ENCODE measurements at regions not wholly inside any gene's neighbourhood (a gene's known extent, or its start where the extent isn't known, plus 50 kb on each side); places are given as distances from the start of the nearest gene placed in this dataset.

DNA sequence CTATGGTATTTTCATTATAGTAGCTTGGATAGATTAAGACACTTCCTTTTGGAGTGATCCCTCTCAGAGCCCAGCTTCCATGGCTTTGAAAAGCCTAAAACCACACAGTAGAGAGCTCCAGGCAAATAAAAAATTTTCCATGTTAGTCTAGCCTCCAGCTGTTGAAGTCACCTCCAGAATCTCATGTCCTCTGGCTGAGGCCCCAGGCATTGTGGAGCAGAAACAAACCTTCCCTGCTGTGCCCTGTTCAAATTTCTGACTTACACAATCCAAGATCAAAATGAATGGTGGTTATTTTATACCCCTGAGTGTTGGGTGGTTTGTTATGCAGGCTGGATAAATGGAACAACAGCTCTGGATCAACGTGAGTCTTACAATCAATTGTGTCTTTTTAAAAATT lies 203.9 kb downstream of the ICE1 start:
- TF ChIP-seq, protein P1, sequence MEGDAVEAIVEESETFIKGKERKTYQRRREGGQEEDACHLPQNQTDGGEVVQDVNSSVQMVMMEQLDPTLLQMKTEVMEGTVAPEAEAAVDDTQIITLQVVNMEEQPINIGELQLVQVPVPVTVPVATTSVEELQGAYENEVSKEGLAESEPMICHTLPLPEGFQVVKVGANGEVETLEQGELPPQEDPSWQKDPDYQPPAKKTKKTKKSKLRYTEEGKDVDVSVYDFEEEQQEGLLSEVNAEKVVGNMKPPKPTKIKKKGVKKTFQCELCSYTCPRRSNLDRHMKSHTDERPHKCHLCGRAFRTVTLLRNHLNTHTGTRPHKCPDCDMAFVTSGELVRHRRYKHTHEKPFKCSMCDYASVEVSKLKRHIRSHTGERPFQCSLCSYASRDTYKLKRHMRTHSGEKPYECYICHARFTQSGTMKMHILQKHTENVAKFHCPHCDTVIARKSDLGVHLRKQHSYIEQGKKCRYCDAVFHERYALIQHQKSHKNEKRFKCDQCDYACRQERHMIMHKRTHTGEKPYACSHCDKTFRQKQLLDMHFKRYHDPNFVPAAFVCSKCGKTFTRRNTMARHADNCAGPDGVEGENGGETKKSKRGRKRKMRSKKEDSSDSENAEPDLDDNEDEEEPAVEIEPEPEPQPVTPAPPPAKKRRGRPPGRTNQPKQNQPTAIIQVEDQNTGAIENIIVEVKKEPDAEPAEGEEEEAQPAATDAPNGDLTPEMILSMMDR (IDR thresholded peaks at IDR 0.05), result no peak
- no peak for TF ChIP-seq POLR2A (IDR thresholded peaks at IDR 0.05)
- ATAC-seq (no peak), DNase-seq (no peak)
- WGBS (ENCODE audit: insufficient coverage, low coverage, low lambda C conversion rate, missing lambda C conversion rate), result 57% methylated on average over 1 of the region's 1 CpG
- H3K4me1 ChIP-seq, result no peaks in the 10 kb centered on the region
- H3K27me3 ChIP-seq, result no peaks in the 10 kb centered on the region
- H3K27ac ChIP-seq, result no peak overlapping the region
- H3K4me3 ChIP-seq, result no peak overlapping the region
- peaks cover 0 to 3% (median 0%) of the 10 kb centered on the region in 4 donors for H3K9me3 ChIP-seq
- intact Hi-C loops (cut with DNase I), result no loop called here
- no peaks in the 10 kb centered on the region for H3K36me3 ChIP-seq

DNA sequence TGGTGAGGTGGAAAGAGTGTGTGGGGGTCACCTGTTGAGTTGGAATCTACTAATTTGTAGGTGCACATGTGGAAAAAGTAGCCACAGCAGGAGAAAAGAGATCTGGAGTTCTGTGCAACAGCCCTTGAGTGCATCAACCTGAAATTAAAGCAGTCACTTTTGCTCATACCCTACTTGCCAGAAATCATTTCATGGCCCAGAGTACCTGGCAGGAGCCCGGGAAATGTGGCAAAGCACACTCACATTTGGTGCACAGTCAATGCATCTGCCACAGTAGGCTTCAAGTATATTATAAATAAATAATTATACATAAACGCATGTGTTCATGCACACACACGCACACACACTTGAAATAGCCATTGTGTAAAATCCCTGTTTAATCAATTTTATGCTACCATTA lies 203.0 kb downstream of the ICE1 start:
- Histone ChIP-seq H3K27ac (no peak overlapping the region), H3K36me3 (no peaks in the 10 kb centered on the region), H3K9me3 (peaks cover 0 to 3% (median 0%) of the 10 kb centered on the region in 4 donors), H3K4me1 (no peaks in the 10 kb centered on the region), H3K4me3 (no peak overlapping the region), H3K27me3 (no peaks in the 10 kb centered on the region)
- WGBS (ENCODE audit: insufficient coverage, low coverage, low lambda C conversion rate, missing lambda C conversion rate), result 62% methylated on average over 3 of the region's 3 CpGs
- no peak for DNase-seq
- TF ChIP-seq, protein P1 (IDR thresholded peaks at IDR 0.05), result no peak
- no peak for TF ChIP-seq POLR2A (IDR thresholded peaks at IDR 0.05)
- intact Hi-C loops (cut with DNase I), result no loop called here
- no peak for ATAC-seq

DNA sequence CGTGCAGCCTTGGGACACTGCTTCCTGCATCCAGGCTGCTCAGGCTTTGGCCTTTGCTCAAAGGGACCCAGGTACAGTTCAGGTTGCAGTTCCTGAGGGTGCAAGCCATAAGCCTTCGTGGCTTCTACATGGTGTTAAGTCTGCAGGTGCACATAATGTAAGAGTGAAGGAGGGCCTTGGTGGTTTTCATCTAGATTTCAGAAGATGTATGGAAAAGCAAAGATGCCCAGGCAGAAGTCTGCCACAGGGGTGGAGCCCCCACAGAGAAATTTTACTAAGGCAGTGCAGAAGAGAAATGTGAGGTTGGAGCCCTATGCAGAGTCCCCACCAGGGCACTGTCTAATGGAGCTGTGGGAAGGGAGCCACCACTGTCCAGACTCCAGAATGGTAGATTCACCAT lies 200.9 kb downstream of the ICE1 start:
- no peak overlapping the region for H3K27ac ChIP-seq
- no peaks in the 10 kb centered on the region for H3K4me1 ChIP-seq
- DNase-seq (no peak), ATAC-seq (no peak)
- H3K9me3 ChIP-seq, result peaks cover 0 to 3% (median 0%) of the 10 kb centered on the region in 4 donors
- 71% methylated on average over 1 of the region's 2 CpGs for WGBS (ENCODE audit: insufficient coverage, low coverage, low lambda C conversion rate, missing lambda C conversion rate)
- H3K4me3 ChIP-seq, result no peak overlapping the region
- intact Hi-C loops (cut with DNase I), result no loop called here
- H3K27me3 ChIP-seq, result no peaks in the 10 kb centered on the region
- no peak for TF ChIP-seq POLR2A (IDR thresholded peaks at IDR 0.05)
- TF ChIP-seq, protein P1 (IDR thresholded peaks at IDR 0.05), result no peak
- H3K36me3 ChIP-seq, result no peaks in the 10 kb centered on the region

DNA sequence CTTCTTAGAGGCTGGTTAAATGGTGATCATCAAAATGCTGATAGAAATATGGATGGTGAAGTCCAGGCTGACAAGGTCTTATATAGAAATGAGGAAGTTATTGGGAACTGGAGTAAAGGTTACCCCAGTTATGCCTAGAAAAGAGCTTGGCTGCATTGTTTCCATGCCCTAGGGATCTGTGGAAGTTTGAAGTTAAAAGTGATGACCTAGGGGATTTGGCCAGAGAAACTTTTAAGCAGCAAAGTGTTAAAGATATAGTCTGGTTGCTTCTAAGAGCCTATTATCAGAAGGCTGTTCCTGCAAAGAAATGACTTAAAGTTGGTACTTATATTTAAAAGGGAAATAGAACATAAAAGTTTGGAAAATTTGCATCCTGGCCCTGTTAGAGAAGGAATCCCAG lies 200.3 kb downstream of the ICE1 start:
- Histone ChIP-seq H3K27me3 (no peaks in the 10 kb centered on the region), H3K4me3 (no peak overlapping the region), H3K4me1 (no peaks in the 10 kb centered on the region), H3K27ac (no peak overlapping the region), H3K9me3 (peaks cover 0 to 3% (median 0%) of the 10 kb centered on the region in 4 donors), H3K36me3 (no peaks in the 10 kb centered on the region)
- no peak for TF ChIP-seq POLR2A (IDR thresholded peaks at IDR 0.05)
- TF ChIP-seq, protein P1 (IDR thresholded peaks at IDR 0.05), result no peak
- intact Hi-C loops (cut with DNase I), result no loop called here
- DNase-seq (no peak), ATAC-seq (no peak)

DNA sequence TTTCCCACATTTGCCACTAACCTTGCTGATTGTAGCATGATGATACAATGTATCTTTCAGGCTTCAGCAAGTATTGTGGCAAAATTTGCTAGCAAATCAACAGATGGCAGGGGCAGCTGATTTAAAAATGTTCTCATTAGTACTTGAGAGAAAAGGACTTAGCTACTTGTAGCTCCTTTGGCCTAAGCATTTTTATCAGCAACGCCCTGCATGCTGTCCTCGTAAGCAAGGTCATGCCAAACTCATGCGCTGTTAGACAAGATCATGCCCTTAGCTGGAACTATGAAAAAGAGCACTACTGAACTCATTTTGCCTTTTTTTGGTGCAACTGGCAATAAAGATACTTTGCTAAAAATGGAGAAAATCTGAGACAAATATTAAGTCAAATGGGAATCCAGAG lies 197.1 kb downstream of the ICE1 start:
- Histone ChIP-seq H3K9me3 (peaks cover 0 to 3% (median 0%) of the 10 kb centered on the region in 4 donors), H3K27me3 (no peaks in the 10 kb centered on the region), H3K4me1 (no peaks in the 10 kb centered on the region), H3K36me3 (no peaks in the 10 kb centered on the region), H3K27ac (no peak overlapping the region), H3K4me3 (no peak overlapping the region)
- DNase-seq (no peak), ATAC-seq (no peak)
- WGBS (ENCODE audit: insufficient coverage, low coverage, low lambda C conversion rate, missing lambda C conversion rate), result 77% methylated on average over 3 of the region's 3 CpGs
- TF ChIP-seq, protein P1 (IDR thresholded peaks at IDR 0.05), result no peak
- no peak for TF ChIP-seq POLR2A (IDR thresholded peaks at IDR 0.05)
- intact Hi-C loops (cut with DNase I), result no loop called here
